ENCODE measurements at regions not wholly inside any gene's neighbourhood (a gene's known extent, or its start where the extent isn't known, plus 50 kb on each side); places are given as distances from the start of the nearest gene placed in this dataset.

GRCh38 chrX:10903523-10903922, 207.6 kb upstream of the HCCS start:
- FAIRE-seq, result no peak

- no peak for FAIRE-seq
Observed at GRCh38 chrX:10904220-10904619, 206.9 kb upstream of the HCCS start.

- no peak for FAIRE-seq
Observed at GRCh38 chrX:10906866-10907265, 204.3 kb upstream of the HCCS start.

GRCh38 chrX:10922159-10922558, 189.0 kb upstream of the HCCS start:
- peak; percentile 80 for FAIRE-seq

GRCh38 chrX:10922835-10923234, 188.3 kb upstream of the HCCS start:
- no peak for FAIRE-seq

- no peak for FAIRE-seq
Observed at GRCh38 chrX:10923466-10923865, 187.7 kb upstream of the HCCS start.

- no peak for FAIRE-seq
Observed at GRCh38 chrX:10926404-10926803, 184.7 kb upstream of the HCCS start.

GRCh38 chrX:10926891-10927290, 184.2 kb upstream of the HCCS start:
- no peak for FAIRE-seq

- FAIRE-seq, result no peak
Observed at GRCh38 chrX:10929747-10930146, 181.4 kb upstream of the HCCS start.

- no peak for FAIRE-seq
Observed at GRCh38 chrX:10930151-10930550, 181.0 kb upstream of the HCCS start.

- no peak for FAIRE-seq
Observed at GRCh38 chrX:10931976-10932375, 179.2 kb upstream of the HCCS start.

- no peak for FAIRE-seq
Observed at GRCh38 chrX:10932842-10933440, 178.2 kb upstream of the HCCS start.

- FAIRE-seq, result no peak
Observed at GRCh38 chrX:10935501-10935900, 175.6 kb upstream of the HCCS start.

GRCh38 chrX:10936976-10937375, 174.2 kb upstream of the HCCS start:
- no peak for FAIRE-seq

GRCh38 chrX:10938365-10938923, 172.7 kb upstream of the HCCS start:
- FAIRE-seq, result no peak

- FAIRE-seq, result no peak
Observed at GRCh38 chrX:10939424-10939823, 171.7 kb upstream of the HCCS start.

GRCh38 chrX:10944136-10944885, 166.8 kb upstream of the HCCS start:
- FAIRE-seq, result no peak

- FAIRE-seq, result no peak
Observed at GRCh38 chrX:10945498-10945897, 165.6 kb upstream of the HCCS start.

GRCh38 chrX:10949541-10949940, 161.6 kb upstream of the HCCS start:
- FAIRE-seq, result no peak

- FAIRE-seq, result no peak
Observed at GRCh38 chrX:10952619-10953018, 158.5 kb upstream of the HCCS start.

GRCh38 chrX:10965174-10965798, 145.8 kb upstream of the HCCS start:
- no peak for FAIRE-seq

GRCh38 chrX:10966057-10966456, 145.1 kb upstream of the HCCS start:
- no peak for FAIRE-seq

- FAIRE-seq, result no peak
Observed at GRCh38 chrX:10971176-10971575, 140.0 kb upstream of the HCCS start.

GRCh38 chrX:10971759-10972158, 139.4 kb upstream of the HCCS start:
- FAIRE-seq, result no peak
